ENCODE measurements at regions not wholly inside any gene's neighbourhood (a gene's known extent, or its start where the extent isn't known, plus 50 kb on each side); places are given as distances from the start of the nearest gene placed in this dataset.

DNA sequence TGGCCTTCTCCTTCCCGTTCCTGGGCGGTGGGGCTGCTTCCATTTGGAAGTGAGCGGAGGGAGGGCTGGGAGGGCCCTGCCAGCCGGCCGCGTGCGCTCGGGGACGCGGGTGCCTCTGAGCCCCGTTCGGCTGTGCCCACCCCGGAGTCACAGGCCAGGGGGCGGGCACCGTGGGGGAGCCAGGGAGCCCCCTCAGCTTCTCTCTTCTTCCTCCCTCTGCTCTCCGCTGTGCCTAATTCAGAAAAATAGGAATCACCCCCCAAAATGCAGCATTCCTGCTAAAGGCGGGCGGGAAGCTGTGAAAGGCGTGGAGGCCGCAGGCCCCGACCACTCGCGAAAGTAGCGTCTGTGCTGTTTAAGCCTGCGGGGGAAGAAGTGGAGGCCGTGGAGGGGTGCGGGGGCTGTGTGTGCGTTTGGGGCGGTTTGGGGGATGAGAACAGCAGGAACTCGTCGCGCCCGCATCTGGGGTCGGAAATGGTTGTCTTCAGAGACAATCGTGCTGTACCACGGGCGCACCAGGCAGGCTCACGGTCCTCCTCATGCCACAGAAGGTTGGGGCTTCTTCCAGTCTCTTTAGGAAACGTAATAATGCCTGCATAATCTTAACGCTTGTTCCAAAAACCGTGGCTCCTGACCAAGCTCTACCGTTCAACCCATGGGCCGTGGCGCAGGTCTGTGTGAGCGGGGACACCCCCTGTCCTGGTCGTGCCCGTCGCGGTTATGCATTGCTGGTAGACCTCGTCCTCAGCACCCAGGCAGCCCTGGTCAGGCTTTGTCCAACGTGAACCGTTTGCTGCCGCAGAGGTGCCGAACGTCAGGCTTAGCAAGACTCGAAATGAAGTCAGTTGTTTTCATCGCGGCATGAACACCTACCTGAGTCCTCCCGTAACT is 110.4 kb upstream of the SOX1 start:
- H3K4me1 Mint-ChIP-seq: peaks cover 5% of the 10 kb centered on the region
- H3K36me3 Mint-ChIP-seq (ENCODE audit: low read depth): no peaks in the 10 kb centered on the region
- DNase-seq: no peak
- no peak overlapping the region for H3K27ac Mint-ChIP-seq
- peaks cover 5% of the 10 kb centered on the region for H3K9me3 Mint-ChIP-seq
- no peak overlapping the region for H3K4me3 Mint-ChIP-seq
- TF ChIP-seq, protein P1, sequence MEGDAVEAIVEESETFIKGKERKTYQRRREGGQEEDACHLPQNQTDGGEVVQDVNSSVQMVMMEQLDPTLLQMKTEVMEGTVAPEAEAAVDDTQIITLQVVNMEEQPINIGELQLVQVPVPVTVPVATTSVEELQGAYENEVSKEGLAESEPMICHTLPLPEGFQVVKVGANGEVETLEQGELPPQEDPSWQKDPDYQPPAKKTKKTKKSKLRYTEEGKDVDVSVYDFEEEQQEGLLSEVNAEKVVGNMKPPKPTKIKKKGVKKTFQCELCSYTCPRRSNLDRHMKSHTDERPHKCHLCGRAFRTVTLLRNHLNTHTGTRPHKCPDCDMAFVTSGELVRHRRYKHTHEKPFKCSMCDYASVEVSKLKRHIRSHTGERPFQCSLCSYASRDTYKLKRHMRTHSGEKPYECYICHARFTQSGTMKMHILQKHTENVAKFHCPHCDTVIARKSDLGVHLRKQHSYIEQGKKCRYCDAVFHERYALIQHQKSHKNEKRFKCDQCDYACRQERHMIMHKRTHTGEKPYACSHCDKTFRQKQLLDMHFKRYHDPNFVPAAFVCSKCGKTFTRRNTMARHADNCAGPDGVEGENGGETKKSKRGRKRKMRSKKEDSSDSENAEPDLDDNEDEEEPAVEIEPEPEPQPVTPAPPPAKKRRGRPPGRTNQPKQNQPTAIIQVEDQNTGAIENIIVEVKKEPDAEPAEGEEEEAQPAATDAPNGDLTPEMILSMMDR (IDR thresholded peaks at IDR 0.05): no peak
- peaks cover 15% of the 10 kb centered on the region for H3K27me3 Mint-ChIP-seq (ENCODE audit: low read depth, poor library complexity)

DNA sequence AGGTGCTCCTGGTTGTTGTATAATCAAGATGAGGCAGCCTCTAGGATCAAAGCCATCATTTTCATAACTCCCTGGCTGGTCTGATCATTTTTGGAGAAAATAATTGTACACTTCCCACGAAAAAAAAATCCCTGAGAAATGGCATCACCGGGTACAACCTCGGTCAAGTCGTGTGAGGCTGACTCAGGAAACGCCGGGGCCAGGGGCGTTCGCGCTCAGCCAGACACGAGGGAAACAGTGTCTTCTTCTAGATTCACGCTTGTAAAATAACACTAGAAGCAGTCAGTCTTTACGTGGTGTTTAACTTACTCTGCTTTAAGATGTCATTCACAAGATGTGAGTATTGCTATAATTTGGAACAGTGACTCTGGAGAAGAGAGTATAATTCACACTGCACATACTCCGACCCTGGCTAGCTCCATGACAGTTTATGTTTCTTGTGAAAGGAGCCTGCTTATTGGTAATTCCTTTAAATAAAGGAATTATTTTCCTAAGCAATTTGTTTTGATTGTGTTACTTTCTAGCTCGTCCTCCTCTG is 109.0 kb upstream of the SOX1 start:
- no peaks in the 10 kb centered on the region for H3K36me3 Mint-ChIP-seq (ENCODE audit: low read depth)
- H3K27me3 Mint-ChIP-seq (ENCODE audit: low read depth, poor library complexity): peaks cover 18% of the 10 kb centered on the region
- DNase-seq: no peak
- H3K27ac Mint-ChIP-seq: no peak overlapping the region
- H3K4me1 Mint-ChIP-seq: peaks cover 5% of the 10 kb centered on the region
- TF ChIP-seq, protein P1 (IDR thresholded peaks at IDR 0.05): no peak
- no peak overlapping the region for H3K4me3 Mint-ChIP-seq
- H3K9me3 Mint-ChIP-seq: no peaks in the 10 kb centered on the region

DNA sequence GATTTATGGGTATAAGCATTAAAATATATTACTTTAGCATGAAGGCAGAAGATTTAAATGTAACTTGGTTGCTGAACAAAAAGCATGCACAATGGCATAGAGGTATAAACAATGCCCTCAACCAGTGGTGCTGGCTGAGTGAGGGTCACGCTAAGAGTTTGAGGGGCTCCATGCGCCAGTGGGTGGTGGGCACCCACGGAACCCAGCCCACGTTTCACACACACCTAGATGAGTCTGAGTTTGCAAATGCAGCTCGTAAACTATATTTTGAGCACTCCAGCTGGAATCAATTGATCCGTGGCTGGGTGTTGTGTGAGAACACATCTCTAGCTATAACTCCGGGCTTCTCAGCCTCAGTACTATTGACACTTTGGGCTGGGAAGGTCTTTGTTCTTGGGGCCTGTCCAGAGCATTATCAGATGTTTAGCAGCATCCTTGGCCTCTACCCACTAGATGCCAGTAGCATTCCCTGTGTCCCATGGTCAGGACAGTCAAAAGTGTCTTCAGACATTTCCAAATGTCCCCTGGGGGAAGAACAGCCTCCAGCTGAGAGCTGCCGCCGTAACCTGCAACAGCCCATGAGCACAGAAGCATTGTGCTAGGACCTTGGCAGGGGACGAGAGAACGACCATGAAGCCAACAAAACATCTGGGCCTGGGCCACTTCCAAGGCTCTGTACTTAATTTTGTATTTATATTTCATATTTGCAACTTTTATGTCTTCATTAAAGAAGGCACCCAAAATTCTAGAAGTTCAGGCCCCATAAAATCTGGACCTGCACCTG is 108.1 kb upstream of the SOX1 start:
- no peaks in the 10 kb centered on the region for H3K36me3 Mint-ChIP-seq (ENCODE audit: low read depth)
- DNase-seq: no peak
- no peaks in the 10 kb centered on the region for H3K9me3 Mint-ChIP-seq
- no peak overlapping the region for H3K4me3 Mint-ChIP-seq
- H3K4me1 Mint-ChIP-seq: peaks cover 5% of the 10 kb centered on the region
- TF ChIP-seq, protein P1 (IDR thresholded peaks at IDR 0.05): no peak
- H3K27ac Mint-ChIP-seq: no peak overlapping the region
- peaks cover 20% of the 10 kb centered on the region for H3K27me3 Mint-ChIP-seq (ENCODE audit: low read depth, poor library complexity)

DNA sequence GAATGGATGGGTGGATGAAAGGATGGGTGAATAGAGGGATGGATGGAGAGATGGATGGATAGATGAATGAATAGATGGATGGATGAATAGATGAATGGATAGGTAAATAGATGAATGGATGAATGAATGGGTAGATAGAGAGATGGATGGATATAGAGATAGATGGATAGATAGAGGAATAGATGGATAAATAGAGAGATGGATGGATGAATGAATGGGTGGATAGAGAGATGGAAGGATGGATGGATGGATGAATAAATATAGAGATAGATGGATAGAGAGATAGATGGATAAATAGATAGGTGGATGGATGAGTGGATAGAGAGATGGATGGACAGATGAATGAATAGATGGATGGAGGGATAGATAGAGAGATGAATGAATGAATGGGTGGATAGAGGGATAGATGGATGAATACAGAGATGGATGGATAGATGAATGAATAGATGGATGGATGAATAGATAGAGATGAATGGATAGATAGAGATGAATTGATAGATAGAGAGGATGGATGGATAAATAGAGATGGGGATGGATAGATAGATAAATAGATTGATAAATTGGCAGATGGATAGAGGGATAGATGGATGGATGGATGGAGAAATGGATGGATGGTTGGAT is 106.7 kb upstream of the SOX1 start:
- H3K27me3 Mint-ChIP-seq (ENCODE audit: low read depth, poor library complexity): peaks cover 19% of the 10 kb centered on the region
- H3K4me1 Mint-ChIP-seq: no peaks in the 10 kb centered on the region
- no peak overlapping the region for H3K27ac Mint-ChIP-seq
- no peak overlapping the region for H3K4me3 Mint-ChIP-seq
- H3K9me3 Mint-ChIP-seq: peaks cover 2% of the 10 kb centered on the region
- TF ChIP-seq, protein P1 (IDR thresholded peaks at IDR 0.05): no peak
- no peaks in the 10 kb centered on the region for H3K36me3 Mint-ChIP-seq (ENCODE audit: low read depth)
- no peak for DNase-seq

DNA sequence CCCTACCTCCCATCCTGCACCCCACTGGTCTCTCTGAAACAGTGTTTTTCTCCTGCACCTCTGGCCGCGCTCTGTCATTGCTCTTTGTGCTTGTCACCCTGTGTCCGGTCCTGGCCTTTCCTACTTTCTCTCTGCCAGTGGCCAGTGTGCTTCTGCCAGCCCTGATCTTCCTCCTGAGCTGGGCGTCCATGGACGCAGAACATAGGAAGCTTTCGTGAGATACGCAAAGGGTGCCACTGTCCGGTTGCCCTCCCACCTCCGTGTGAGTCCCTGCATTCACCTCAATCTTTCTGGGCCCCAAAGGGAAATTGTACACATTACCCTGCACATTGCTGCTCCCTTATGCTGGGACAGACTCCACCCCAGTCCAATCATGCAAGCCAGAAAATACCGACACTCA is 105.7 kb upstream of the SOX1 start:
- Mint-ChIP-seq H3K27me3 (ENCODE audit: low read depth, poor library complexity) (peaks cover 15% of the 10 kb centered on the region), H3K36me3 (ENCODE audit: low read depth) (no peaks in the 10 kb centered on the region), H3K4me1 (no peaks in the 10 kb centered on the region), H3K9me3 (peaks cover 4% of the 10 kb centered on the region), H3K4me3 (no peak overlapping the region), H3K27ac (no peak overlapping the region)
- TF ChIP-seq, protein P1 (IDR thresholded peaks at IDR 0.05): no peak
- DNase-seq: no peak
